A204.1 (cell line): ENCODE measurements at regions not wholly inside any gene's neighbourhood (a gene's known extent, or its start where the extent isn't known, plus 50 kb on each side); places are given as distances from the start of the nearest gene placed in this dataset.
"Not testable (repeated sequence)": the region's sequence is repeated elsewhere in the genome, so short reads cannot be mapped to it uniquely, and the experiment has no call there.

Source experiments
- FAIRE-seq: peaks from 2 replicates; lab custom pipeline; 2012; peaks lifted over from hg19 to GRCh38; lab: Jason Lieb, UNC

- no peak for FAIRE-seq
These were observed 362.6 kb upstream of the ID2 start for GRCh38 chr2:8319219-8319618.

GRCh38 chr2:8320311-8321066 lies 361.4 kb upstream of the ID2 start:
- FAIRE-seq: no peak

- FAIRE-seq: no peak
These were observed 359.2 kb upstream of the ID2 start for GRCh38 chr2:8322634-8323033.

- FAIRE-seq: no peak
These were observed 357.5 kb upstream of the ID2 start for GRCh38 chr2:8324164-8324856.

- no peak for FAIRE-seq
These were observed 357.0 kb upstream of the ID2 start for GRCh38 chr2:8324901-8325300.

- FAIRE-seq: no peak
These were observed 354.3 kb upstream of the ID2 start for GRCh38 chr2:8327371-8328100.

- FAIRE-seq: no peak
These were observed 353.6 kb upstream of the ID2 start for GRCh38 chr2:8328217-8328616.

GRCh38 chr2:8329660-8330622 lies 351.9 kb upstream of the ID2 start:
- no peak for FAIRE-seq

- FAIRE-seq: no peak
These were observed 350.8 kb upstream of the ID2 start for GRCh38 chr2:8331068-8331467.

GRCh38 chr2:8332646-8333045 lies 349.2 kb upstream of the ID2 start:
- no peak for FAIRE-seq

- FAIRE-seq: no peak
These were observed 348.6 kb upstream of the ID2 start for GRCh38 chr2:8333177-8333831.

- not testable (repeated sequence) for FAIRE-seq
These were observed 348.0 kb upstream of the ID2 start for GRCh38 chr2:8333832-8334187.

- no peak for FAIRE-seq
These were observed 347.0 kb upstream of the ID2 start for GRCh38 chr2:8334866-8335325.

- no peak for FAIRE-seq
These were observed 346.1 kb upstream of the ID2 start for GRCh38 chr2:8335801-8336200.

GRCh38 chr2:8337321-8337720 lies 344.5 kb upstream of the ID2 start:
- no peak for FAIRE-seq

GRCh38 chr2:8342407-8342806 lies 339.4 kb upstream of the ID2 start:
- FAIRE-seq: no peak

GRCh38 chr2:8343031-8343430 lies 338.8 kb upstream of the ID2 start:
- FAIRE-seq: no peak

GRCh38 chr2:8344144-8345097 lies 337.4 kb upstream of the ID2 start:
- no peak for FAIRE-seq

GRCh38 chr2:8345200-8345599 lies 336.7 kb upstream of the ID2 start:
- FAIRE-seq: no peak

GRCh38 chr2:8346208-8346607 lies 335.6 kb upstream of the ID2 start:
- no peak for FAIRE-seq
